Umbilical cord (tissue), 1 donor: ENCODE measurements at regions not wholly inside any gene's neighbourhood (a gene's known extent, or its start where the extent isn't known, plus 50 kb on each side); places are given as distances from the start of the nearest gene placed in this dataset.

Experiments
- DNase-seq: peaks from one replicate; pipeline ENCODE4 v3.0.0-alpha.2; 2015; ENCODE audit warnings: low spot score

GRCh38 chr7:13829914-13830900, 159.3 kb downstream of the ETV1 start:
- DNase-seq: peak; percentile 26

GRCh38 chr7:13832346-13832745, 157.1 kb downstream of the ETV1 start:
- DNase-seq: no peak

- no peak for DNase-seq
These were observed 155.1 kb downstream of the ETV1 start for GRCh38 chr7:13834328-13834761.

GRCh38 chr7:13835442-13835841, 154.0 kb downstream of the ETV1 start:
- DNase-seq: no peak

- no peak for DNase-seq
These were observed 150.4 kb downstream of the ETV1 start for GRCh38 chr7:13839063-13839462.
